GM12892 (cell line): ENCODE measurements at regions not wholly inside any gene's neighbourhood (a gene's known extent, or its start where the extent isn't known, plus 50 kb on each side); places are given as distances from the start of the nearest gene placed in this dataset.

Source experiments
- DNase-seq: peaks from one replicate; pipeline ENCODE4 v3.0.0; 2011; ENCODE audit not compliant: insufficient read length
- FAIRE-seq: peaks from 2 replicates; lab custom pipeline; 2011; peaks lifted over from hg19 to GRCh38; lab: Jason Lieb, UNC
- POLR2A ChIP-seq: IDR thresholded peaks from 2 replicates; pipeline ENCODE4 v1.6.1; 2011; ENCODE audit warnings: low read depth, low read length, control low read depth
- POLR2AphosphoS5 ChIP-seq: IDR thresholded peaks from 2 replicates; pipeline ENCODE4 v1.6.1; 2011; ENCODE audit warnings: low read depth, low read length, control low read depth
- TAF1 ChIP-seq: IDR thresholded peaks from 2 replicates; pipeline ENCODE4 v1.6.1; 2011; ENCODE audit warnings: low read depth, mild to moderate bottlenecking, control low read depth, low read length, borderline replicate concordance

DNA sequence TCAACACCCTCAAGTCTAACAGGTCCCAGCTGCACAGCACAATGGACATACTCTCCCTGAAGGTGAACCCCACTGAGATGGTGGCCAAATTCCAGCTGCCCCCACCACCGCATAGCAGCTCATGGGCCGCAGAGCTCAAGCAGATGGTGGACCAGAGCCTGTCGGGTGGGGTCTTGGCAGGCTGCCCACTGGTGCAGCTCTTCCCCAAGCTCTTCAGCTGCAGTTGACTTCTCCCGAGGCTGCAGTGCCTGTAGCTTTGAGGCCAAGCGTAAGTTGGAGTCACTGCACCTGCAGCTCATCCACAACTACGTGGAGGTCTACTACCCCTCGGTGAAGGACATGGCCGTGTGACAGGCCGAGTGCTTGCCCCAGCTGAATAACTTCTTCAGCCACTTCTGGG, 56.6 kb upstream of the SPTLC1 start:
- no peak for TF ChIP-seq TAF1
- no peak for TF ChIP-seq POLR2A
- TF ChIP-seq POLR2AphosphoS5: no peak
- FAIRE-seq (no peak), DNase-seq (no peak)

- TF ChIP-seq TAF1 (no peak), POLR2AphosphoS5 (no peak), POLR2A (no peak)
- FAIRE-seq (no peak), DNase-seq (no peak)
Observed at GRCh38 chr9:92171281-92171680, 56.1 kb upstream of the SPTLC1 start.

- FAIRE-seq (no peak), DNase-seq (no peak)
Observed at GRCh38 chr9:92170848-92171247, 55.6 kb upstream of the SPTLC1 start.

GRCh38 chr9:92165484-92165883, 50.3 kb upstream of the SPTLC1 start:
- FAIRE-seq (peak; percentile 82), DNase-seq (no peak)
- TF ChIP-seq POLR2A: no peak
- TF ChIP-seq POLR2AphosphoS5: no peak
- no peak for TF ChIP-seq TAF1

More at GRCh38 chr9:92170848-92171247, 55.6 kb upstream of the SPTLC1 start:
- TF ChIP-seq POLR2A (no peak), POLR2AphosphoS5 (no peak), TAF1 (no peak)
